Osteoblast (primary cell): ENCODE measurements at regions not wholly inside any gene's neighbourhood (a gene's known extent, or its start where the extent isn't known, plus 50 kb on each side); places are given as distances from the start of the nearest gene placed in this dataset.

Experiments used
- DNase-seq: peaks from one replicate; pipeline ENCODE4 v3.0.0; 2011; ENCODE audit warnings: low spot score, mixed read lengths; ENCODE audit not compliant: insufficient read length; ENCODE audit errors: missing footprints
- H2AFZ ChIP-seq: 2 replicates; pipeline ENCODE4 v1.6.0; 2011; ENCODE audit warnings: mild to moderate bottlenecking, low read length
- H3K27ac ChIP-seq: 2 replicates; pipeline ENCODE4 v1.5.1; 2011; ENCODE audit warnings: mild to moderate bottlenecking, low read depth, low read length, moderate library complexity
- H3K27me3 ChIP-seq: 2 replicates; pipeline ENCODE4 v1.6.0; 2012; ENCODE audit warnings: mild to moderate bottlenecking, control low read depth, inconsistent platforms, low read length, moderate library complexity; ENCODE audit not compliant: insufficient read depth
- H3K36me3 ChIP-seq: 2 replicates; pipeline ENCODE4 v1.5.1; 2011; ENCODE audit warnings: mild to moderate bottlenecking, low read length, control low read depth, moderate library complexity; ENCODE audit not compliant: insufficient read depth
- H3K4me1 ChIP-seq: 2 replicates; pipeline ENCODE4 v1.5.1; 2011; ENCODE audit warnings: mild to moderate bottlenecking, low read length, control low read depth, moderate library complexity; ENCODE audit not compliant: insufficient read depth
- H3K4me2 ChIP-seq: 2 replicates; pipeline ENCODE4 v1.6.0; 2011; ENCODE audit warnings: mild to moderate bottlenecking, low read length; ENCODE audit not compliant: insufficient read depth
- H3K4me3 ChIP-seq: fragments of 200-600 bp; sonication (generic); 3 replicates; pipeline ENCODE4 v1.5.1; 2012; ENCODE audit warnings: mild to moderate bottlenecking, low read length, inconsistent platforms; ENCODE audit not compliant: insufficient read depth
- H3K79me2 ChIP-seq: 2 replicates; pipeline ENCODE4 v1.6.0; 2012; ENCODE audit warnings: mild to moderate bottlenecking, low read length, control low read depth, inconsistent platforms; ENCODE audit not compliant: insufficient read depth
- H3K9me3 ChIP-seq: 2 replicates; pipeline ENCODE4 v1.5.1; 2011; ENCODE audit warnings: low read depth, low read length, control low read depth
- H4K20me1 ChIP-seq: 2 replicates; pipeline ENCODE4 v1.6.0; 2012; ENCODE audit warnings: mild to moderate bottlenecking, low read length, control low read depth; ENCODE audit not compliant: insufficient read depth
- TF ChIP-seq, protein P1 (sequence below): IDR thresholded peaks from 2 replicates; pipeline ENCODE4 v1.5.1; 2011; ENCODE audit warnings: mild to moderate bottlenecking, low read depth, low read length, moderate library complexity; ENCODE audit errors: extremely low read depth

DNA sequence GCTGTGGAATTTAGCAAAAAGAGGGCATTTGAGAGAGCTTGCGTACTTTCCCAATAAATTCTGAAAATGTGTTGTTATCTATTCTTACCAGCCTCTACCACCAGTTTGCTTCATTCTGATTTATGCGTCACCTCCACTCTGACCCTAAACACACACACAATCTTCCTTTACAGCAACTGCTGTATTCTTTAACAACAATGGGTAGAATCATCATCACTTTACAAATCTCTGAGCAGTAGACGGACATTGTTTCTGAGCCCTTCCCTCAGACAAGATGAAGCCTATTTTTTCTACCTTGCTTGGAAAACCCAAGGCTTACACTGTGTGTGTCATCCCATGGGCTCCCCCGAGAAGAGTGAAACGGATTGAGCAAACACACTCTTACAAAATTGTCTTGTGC lies 83.1 kb upstream of the RASA1 start:
- TF ChIP-seq, protein P1, sequence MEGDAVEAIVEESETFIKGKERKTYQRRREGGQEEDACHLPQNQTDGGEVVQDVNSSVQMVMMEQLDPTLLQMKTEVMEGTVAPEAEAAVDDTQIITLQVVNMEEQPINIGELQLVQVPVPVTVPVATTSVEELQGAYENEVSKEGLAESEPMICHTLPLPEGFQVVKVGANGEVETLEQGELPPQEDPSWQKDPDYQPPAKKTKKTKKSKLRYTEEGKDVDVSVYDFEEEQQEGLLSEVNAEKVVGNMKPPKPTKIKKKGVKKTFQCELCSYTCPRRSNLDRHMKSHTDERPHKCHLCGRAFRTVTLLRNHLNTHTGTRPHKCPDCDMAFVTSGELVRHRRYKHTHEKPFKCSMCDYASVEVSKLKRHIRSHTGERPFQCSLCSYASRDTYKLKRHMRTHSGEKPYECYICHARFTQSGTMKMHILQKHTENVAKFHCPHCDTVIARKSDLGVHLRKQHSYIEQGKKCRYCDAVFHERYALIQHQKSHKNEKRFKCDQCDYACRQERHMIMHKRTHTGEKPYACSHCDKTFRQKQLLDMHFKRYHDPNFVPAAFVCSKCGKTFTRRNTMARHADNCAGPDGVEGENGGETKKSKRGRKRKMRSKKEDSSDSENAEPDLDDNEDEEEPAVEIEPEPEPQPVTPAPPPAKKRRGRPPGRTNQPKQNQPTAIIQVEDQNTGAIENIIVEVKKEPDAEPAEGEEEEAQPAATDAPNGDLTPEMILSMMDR: no peak
- no peaks in the 10 kb centered on the region for H3K36me3 ChIP-seq
- DNase-seq: no peak
- no peak overlapping the region for H2AFZ ChIP-seq
- H3K27me3 ChIP-seq: no peaks in the 10 kb centered on the region
- H4K20me1 ChIP-seq: no peaks in the 10 kb centered on the region
- no peaks in the 10 kb centered on the region for H3K4me1 ChIP-seq
- H3K4me3 ChIP-seq: no peak overlapping the region
- no peaks in the 10 kb centered on the region for H3K9me3 ChIP-seq
- no peaks in the 10 kb centered on the region for H3K79me2 ChIP-seq
- H3K4me2 ChIP-seq: no peak overlapping the region
- H3K27ac ChIP-seq: no peak overlapping the region

DNA sequence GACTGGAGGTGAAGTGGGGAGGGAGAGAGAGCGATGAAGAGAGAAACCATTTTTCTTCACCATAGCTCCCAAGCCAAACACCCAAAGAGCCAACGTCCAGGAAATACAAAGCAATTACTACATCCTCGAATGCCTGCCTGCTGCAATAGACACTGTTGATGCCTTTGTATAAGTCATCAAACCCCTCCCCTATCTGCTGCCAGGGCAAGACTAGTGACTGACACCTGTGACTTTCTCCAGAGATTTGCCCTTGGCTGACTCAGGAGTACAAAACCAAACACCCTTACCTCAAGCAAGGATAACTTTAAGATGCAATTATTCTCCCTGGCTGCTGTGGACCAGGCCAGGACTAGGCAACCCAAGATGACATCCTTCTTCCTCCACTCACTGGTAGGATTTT lies 81.8 kb upstream of the RASA1 start:
- no peak overlapping the region for H3K27ac ChIP-seq
- no peaks in the 10 kb centered on the region for H3K4me1 ChIP-seq
- DNase-seq: no peak
- H2AFZ ChIP-seq: peak overlapping the region; percentile 24
- H3K36me3 ChIP-seq: no peaks in the 10 kb centered on the region
- H3K4me2 ChIP-seq: no peak overlapping the region
- H4K20me1 ChIP-seq: no peaks in the 10 kb centered on the region
- H3K9me3 ChIP-seq: no peaks in the 10 kb centered on the region
- H3K79me2 ChIP-seq: no peaks in the 10 kb centered on the region
- H3K4me3 ChIP-seq: no peak overlapping the region
- TF ChIP-seq, protein P1: no peak
- no peaks in the 10 kb centered on the region for H3K27me3 ChIP-seq

DNA sequence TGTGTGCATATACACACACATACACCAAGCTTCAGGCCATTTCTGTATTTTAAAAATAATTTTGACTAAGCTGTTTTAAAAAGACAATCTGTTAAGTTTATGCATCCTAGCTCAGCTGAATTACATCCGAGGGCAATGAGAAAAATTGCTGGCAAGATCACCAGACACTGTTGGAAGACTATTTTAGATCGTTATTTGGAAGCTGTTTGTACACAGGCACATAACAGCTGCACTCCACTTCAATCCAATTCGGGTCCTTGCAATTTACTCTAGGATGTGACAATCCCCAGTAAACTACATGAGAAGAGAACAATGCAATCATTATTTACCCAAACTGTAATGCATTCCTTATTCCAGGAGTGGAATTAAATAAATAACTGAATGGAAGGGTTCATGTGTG lies 79.3 kb upstream of the RASA1 start:
- DNase-seq: no peak
- Histone ChIP-seq H3K4me3 (no peak overlapping the region), H3K4me2 (no peak overlapping the region), H3K9me3 (no peaks in the 10 kb centered on the region), H4K20me1 (no peaks in the 10 kb centered on the region), H3K27ac (no peak overlapping the region), H3K79me2 (no peaks in the 10 kb centered on the region), H2AFZ (peak overlapping the region; percentile 27), H3K27me3 (no peaks in the 10 kb centered on the region), H3K36me3 (no peaks in the 10 kb centered on the region), H3K4me1 (no peaks in the 10 kb centered on the region)
- TF ChIP-seq, protein P1: no peak

DNA sequence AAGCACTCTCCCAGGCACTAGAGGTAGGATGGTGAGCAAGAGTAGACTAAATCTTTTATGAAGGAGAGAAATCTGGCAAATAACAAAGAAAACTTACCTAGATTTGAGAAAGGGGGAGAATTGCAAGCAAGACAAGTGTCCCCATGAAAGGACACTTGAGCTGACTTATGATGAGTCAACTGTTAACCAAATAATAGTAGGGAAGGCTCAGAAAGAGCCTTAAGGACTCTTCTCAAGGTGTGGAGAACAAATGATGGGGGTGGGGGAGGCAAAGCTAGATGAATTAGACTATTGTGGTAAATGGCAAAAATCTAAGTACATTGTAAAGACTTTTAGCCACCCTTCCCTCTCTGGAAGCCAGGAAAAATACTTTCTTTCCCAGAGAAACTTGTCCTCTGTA lies 77.6 kb upstream of the RASA1 start:
- Histone ChIP-seq H2AFZ (no peak overlapping the region), H4K20me1 (no peaks in the 10 kb centered on the region), H3K4me2 (no peak overlapping the region), H3K4me1 (peaks cover 15% of the 10 kb centered on the region), H3K4me3 (no peak overlapping the region), H3K27ac (no peak overlapping the region), H3K36me3 (no peaks in the 10 kb centered on the region), H3K27me3 (no peaks in the 10 kb centered on the region), H3K79me2 (no peaks in the 10 kb centered on the region), H3K9me3 (no peaks in the 10 kb centered on the region)
- no peak for DNase-seq
- TF ChIP-seq, protein P1: no peak
